HL-60 (cell line): ENCODE measurements at regions not wholly inside any gene's neighbourhood (a gene's known extent, or its start where the extent isn't known, plus 50 kb on each side); places are given as distances from the start of the nearest gene placed in this dataset.

Experiments
- DNase-seq, 2 experiments: peaks; one replicate each; pipeline ENCODE4 v3.0.0-alpha.2; 2010 to 2020; ENCODE audit warnings: low read depth in 1 of 2, low spot score in 1 of 2
- H3K27ac ChIP-seq: fragments of 250-450 bp; sonication (Bioruptor Pico); replicated peaks from 2 replicates; pipeline ENCODE4 v1.5.1; 2020; ENCODE audit warnings: mild to moderate bottlenecking, moderate library complexity
- H3K27me3 ChIP-seq: fragments of 250-450 bp; sonication (Bioruptor Pico); 2 replicates; pipeline ENCODE4 v1.5.1; 2021; ENCODE audit warnings: mild to moderate bottlenecking, moderate library complexity; ENCODE audit not compliant: insufficient read depth, poor library complexity, severe bottlenecking
- H3K4me3 ChIP-seq: replicated peaks from 2 replicates; pipeline ENCODE4 v1.5.1; 2011; ENCODE audit warnings: mild to moderate bottlenecking, control low read depth, low read length; ENCODE audit not compliant: insufficient read depth
- GABPA ChIP-seq: IDR thresholded peaks from 2 replicates; pipeline ENCODE4 v1.6.1; 2012; ENCODE audit warnings: low read depth
- POLR2AphosphoS5 ChIP-seq: IDR thresholded peaks from 2 replicates; pipeline ENCODE4 v1.6.1; 2012; ENCODE audit warnings: low read depth
- SPI1 ChIP-seq: IDR thresholded peaks from 2 replicates; pipeline ENCODE4 v1.6.1; 2012; ENCODE audit warnings: low read depth, mild to moderate bottlenecking, borderline replicate concordance
- TF ChIP-seq, protein P1 (sequence below): IDR thresholded peaks from one replicate; pipeline ENCODE4 v1.5.1; 2011; ENCODE audit warnings: low read length, control low read depth, inconsistent platforms; ENCODE audit not compliant: insufficient read depth
- TF ChIP-seq, protein P2 (sequence below): IDR thresholded peaks from 2 replicates; pipeline ENCODE4 v1.6.1; 2012; ENCODE audit warnings: low read depth; ENCODE audit not compliant: insufficient replicate concordance

DNA sequence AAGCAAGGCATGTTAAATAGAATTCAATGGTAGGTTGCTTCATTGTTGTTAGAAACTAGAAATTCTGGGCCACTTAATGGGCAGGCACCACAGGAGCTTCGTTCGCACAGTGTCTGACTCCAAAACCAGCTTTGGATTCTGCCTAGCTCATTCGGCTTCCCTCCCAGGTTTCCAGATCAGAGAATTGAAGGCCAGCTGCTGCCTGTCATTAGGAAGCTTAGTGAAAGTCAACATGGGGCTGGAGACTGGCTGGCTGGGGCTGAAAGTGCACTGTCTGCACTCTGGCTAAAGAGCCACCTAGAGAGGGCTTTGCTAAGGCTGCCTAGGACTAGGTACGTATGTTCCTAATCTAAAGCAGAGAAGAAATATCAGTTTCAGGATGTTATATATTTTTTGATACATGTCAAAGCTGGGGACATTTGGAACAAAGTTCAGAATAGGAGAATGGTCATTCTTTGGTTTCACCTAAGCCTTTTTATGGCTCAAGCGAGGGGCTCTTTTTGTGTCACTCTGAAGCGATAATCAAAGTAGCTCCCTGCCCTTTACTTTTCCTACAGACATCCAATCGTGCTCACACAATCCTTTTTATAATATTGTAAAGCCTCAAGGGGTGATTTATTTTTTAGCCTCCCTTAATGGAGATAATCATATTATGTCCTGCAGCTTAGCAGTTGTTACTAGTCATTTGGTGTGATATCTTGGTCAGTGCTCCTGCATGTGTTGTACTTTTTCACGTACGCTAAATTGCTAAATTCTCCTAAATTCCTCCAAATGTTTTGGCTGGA is 238.5 kb upstream of the NAV3 start:
- Histone ChIP-seq H3K27ac (no peak overlapping the region), H3K4me3 (no peak overlapping the region), H3K27me3 (no peaks in the 10 kb centered on the region)
- DNase-seq, result no peak
- TF ChIP-seq, protein P1, sequence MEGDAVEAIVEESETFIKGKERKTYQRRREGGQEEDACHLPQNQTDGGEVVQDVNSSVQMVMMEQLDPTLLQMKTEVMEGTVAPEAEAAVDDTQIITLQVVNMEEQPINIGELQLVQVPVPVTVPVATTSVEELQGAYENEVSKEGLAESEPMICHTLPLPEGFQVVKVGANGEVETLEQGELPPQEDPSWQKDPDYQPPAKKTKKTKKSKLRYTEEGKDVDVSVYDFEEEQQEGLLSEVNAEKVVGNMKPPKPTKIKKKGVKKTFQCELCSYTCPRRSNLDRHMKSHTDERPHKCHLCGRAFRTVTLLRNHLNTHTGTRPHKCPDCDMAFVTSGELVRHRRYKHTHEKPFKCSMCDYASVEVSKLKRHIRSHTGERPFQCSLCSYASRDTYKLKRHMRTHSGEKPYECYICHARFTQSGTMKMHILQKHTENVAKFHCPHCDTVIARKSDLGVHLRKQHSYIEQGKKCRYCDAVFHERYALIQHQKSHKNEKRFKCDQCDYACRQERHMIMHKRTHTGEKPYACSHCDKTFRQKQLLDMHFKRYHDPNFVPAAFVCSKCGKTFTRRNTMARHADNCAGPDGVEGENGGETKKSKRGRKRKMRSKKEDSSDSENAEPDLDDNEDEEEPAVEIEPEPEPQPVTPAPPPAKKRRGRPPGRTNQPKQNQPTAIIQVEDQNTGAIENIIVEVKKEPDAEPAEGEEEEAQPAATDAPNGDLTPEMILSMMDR, result no peak
- TF ChIP-seq, protein P2, sequence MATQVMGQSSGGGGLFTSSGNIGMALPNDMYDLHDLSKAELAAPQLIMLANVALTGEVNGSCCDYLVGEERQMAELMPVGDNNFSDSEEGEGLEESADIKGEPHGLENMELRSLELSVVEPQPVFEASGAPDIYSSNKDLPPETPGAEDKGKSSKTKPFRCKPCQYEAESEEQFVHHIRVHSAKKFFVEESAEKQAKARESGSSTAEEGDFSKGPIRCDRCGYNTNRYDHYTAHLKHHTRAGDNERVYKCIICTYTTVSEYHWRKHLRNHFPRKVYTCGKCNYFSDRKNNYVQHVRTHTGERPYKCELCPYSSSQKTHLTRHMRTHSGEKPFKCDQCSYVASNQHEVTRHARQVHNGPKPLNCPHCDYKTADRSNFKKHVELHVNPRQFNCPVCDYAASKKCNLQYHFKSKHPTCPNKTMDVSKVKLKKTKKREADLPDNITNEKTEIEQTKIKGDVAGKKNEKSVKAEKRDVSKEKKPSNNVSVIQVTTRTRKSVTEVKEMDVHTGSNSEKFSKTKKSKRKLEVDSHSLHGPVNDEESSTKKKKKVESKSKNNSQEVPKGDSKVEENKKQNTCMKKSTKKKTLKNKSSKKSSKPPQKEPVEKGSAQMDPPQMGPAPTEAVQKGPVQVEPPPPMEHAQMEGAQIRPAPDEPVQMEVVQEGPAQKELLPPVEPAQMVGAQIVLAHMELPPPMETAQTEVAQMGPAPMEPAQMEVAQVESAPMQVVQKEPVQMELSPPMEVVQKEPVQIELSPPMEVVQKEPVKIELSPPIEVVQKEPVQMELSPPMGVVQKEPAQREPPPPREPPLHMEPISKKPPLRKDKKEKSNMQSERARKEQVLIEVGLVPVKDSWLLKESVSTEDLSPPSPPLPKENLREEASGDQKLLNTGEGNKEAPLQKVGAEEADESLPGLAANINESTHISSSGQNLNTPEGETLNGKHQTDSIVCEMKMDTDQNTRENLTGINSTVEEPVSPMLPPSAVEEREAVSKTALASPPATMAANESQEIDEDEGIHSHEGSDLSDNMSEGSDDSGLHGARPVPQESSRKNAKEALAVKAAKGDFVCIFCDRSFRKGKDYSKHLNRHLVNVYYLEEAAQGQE, result no peak
- TF ChIP-seq SPI1 (no peak), GABPA (no peak), POLR2AphosphoS5 (no peak)

DNA sequence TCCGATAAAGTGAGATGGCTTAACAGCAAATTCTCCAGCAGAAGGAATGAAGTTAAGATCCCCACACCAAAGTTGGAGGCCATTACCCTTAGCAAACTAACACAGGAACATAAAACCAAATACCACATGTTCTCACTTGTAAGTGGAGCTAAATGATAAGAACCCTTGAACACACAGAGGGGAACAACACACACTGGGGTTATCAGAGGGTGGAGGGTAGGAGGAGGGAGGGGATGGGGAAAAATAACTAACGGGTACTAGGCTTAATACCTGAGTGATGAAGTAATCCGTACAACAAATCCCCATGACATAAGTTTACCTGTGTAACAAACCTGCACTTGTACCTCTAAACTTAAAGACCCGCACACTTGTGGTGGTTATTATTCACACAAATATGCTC is 240.4 kb upstream of the NAV3 start:
- TF ChIP-seq POLR2AphosphoS5 (no peak), SPI1 (no peak), GABPA (no peak)
- TF ChIP-seq, protein P1, result no peak
- TF ChIP-seq, protein P2, result no peak
- H3K4me3 ChIP-seq, result no peak overlapping the region
- H3K27me3 ChIP-seq, result no peaks in the 10 kb centered on the region
- DNase-seq, result no peak
- H3K27ac ChIP-seq, result no peak overlapping the region

DNA sequence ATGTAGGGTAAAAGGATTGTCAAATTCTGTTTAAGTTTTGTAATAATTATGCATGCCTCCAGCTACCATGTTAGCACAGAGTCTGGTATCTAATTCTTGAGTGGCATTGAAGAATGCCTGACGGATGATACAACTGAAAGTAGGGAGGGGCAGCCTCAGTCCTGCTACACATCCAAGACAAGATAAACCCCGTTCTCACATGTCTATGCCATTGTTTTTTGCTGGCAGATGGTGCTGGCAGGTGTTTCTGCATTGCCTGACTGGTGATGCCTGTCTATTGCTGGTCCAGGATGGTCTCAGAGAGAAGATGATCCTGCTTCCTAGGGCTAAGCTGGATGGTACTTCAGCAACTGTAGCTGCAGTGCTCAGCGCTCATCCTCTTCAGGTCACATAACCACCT is 245.8 kb upstream of the NAV3 start:
- Histone ChIP-seq H3K27ac (no peak overlapping the region), H3K4me3 (no peak overlapping the region), H3K27me3 (no peaks in the 10 kb centered on the region)
- DNase-seq, result no peak
- TF ChIP-seq SPI1 (no peak), POLR2AphosphoS5 (no peak)
- TF ChIP-seq, protein P1, result no peak
- TF ChIP-seq, protein P2, result no peak
